T-helper 2 cell treated with Interferon-gamma antibody and Interleukin-4, amounts not matched to agents 100 ng/mL and 5 ng/mL, for 36 hours (primary cell): ENCODE measurements at regions not wholly inside any gene's neighbourhood (a gene's known extent, or its start where the extent isn't known, plus 50 kb on each side); places are given as distances from the start of the nearest gene placed in this dataset.

ENCODE experiments used
- intact Hi-C: fragments of 100-400 bp; cut with micrococcal nuclease; formaldehyde crosslinking; loops from one replicate; pipeline ENCODE4 v1.15.1; 2023

DNA sequence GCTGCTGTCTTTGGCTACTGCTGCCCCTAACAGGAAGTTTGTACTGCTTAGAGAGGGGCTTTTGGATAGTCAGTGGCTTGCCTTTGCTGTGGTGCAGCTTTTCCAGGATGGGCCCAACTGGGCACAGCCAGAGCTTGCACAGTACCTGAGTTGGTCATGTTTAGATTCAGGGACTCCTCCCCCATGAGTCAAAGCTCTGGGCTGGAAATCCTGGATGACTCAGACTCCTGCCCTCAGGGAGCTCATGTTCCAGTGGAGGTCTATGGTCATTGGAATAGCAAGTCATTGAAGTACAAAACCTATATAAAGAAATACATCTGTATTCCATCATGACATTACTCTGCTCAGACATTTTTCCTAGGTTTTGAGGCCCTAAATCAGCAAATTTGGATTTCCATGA is 66.7 kb upstream of the PJA1 start:
- intact Hi-C loops, result no loop called here

DNA sequence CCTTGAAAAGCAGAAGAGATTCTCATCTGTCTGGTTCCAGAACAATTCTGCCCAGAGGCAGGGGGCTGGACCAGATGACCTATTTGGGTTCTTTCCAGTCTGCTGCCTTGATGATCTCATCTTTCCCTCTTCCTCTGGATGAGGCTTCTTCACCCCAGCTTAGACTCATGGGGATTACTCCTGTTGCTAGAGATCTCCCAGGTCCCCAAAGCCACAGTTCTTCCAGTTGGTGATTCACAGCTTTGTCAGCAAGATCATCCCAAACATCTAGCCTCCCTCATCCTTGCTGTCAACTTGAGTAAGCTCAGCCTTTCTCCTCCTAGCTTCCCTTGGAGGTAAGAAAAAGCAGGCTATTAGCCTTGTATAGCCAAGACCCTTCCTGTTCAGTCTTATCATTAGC is 64.2 kb upstream of the PJA1 start:
- intact Hi-C loops, result no loop called here

DNA sequence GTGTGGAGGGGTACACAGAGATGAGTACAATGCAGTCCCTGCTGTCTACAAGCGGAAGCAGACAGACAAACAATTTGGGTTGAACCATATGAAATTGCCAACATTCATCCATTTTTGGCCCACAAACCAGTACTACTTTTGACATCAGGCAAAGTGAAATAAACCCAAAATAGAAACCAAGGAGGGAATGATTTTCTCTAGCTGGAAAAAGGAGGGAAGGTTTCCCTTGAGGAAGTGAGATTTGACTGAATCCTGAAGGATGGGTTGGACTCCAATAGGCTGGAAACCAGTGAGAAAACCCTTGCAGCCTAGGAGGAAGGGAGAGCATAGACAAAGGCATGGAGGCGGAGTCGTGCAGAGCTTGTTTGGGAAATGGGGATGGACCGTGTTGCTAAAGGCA is 63.5 kb upstream of the PJA1 start:
- intact Hi-C loops, result no loop called here

DNA sequence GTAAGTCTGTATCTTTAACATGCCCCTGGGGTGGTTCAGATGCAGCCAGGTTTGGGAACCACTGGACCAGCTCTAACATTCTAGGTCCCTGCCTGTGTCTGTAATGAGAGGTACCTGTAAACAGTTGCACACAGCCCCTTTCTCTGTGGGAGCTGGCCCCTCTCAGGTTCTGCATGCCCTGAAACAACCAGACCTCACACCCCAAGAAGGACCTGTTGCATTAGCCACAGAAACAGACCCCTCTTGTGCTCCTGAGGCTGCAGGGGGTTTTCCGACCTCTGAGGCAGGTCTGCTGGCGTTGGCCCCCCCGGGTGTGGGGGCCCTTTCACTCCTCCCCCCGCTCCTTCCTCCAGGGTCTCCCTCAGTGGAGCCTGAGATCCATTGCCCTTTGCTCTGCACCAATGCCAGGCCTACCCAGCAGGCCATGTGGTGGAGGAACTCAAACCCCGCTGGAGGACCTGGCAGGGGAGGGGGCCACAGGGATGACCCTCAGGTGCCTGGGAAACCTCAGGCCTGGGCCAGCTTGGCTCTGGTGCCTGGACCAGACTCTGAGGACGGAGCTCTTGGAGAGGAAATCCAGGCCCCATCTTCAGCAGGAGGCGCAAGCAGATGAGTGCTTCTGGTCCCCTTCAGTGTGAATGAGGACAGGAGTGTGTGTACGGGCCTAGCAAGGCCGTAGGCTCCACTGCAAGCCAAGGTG is 61.4 kb upstream of the PJA1 start:
- intact Hi-C loops, result no loop called here

DNA sequence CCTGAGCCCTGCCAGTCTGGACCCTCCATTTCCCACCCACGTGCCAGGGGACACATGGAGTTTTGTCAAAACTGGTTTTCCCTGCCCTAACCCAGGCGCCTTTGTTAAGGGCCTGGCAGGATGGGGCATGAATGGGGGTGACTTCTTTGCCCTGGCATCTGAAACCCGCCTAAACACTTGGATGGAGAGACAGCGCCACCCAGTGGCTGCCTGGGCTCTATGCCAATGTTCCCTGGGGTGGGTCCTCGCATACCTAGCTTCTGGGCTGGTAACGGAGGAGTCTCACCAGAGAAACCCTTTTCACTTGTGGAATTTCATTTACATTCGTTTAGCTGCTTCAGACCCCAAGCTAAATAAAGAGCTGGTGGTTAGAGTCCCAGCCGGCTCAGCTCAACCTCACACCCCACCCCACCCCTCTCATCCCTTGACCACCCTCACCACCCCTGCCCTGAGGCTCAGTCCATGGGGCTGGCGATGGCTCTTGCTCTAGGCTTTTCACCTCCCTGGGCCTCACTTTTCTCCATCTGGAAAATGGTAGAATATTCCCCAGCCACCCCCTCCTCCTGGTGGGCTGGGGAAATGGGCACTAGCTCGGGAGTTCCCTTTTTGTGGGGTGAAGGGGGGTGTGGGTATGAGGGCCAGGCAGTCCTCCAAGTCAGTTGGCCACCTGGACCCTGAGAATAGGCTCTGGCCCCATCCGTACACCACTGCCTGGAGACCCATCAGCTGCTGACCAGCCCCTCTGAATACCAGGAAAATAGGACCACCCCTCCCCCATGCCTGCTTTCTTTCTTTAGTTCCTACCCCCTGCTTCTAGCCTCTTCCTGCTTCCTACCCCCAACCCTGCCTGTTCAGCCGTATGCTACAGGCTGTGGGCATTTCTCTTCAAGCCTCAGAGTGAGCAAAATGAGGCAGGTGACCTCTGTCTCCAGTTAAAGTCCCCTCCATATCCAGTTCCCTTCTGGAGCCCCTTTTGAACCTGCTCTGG is 57.1 kb upstream of the PJA1 start:
- intact Hi-C loops, result loop anchor here (1.0 to 5.0 kb wide), 3 partner anchors 65 to 394 kb away; no protein-coding TSS in a partner anchor

DNA sequence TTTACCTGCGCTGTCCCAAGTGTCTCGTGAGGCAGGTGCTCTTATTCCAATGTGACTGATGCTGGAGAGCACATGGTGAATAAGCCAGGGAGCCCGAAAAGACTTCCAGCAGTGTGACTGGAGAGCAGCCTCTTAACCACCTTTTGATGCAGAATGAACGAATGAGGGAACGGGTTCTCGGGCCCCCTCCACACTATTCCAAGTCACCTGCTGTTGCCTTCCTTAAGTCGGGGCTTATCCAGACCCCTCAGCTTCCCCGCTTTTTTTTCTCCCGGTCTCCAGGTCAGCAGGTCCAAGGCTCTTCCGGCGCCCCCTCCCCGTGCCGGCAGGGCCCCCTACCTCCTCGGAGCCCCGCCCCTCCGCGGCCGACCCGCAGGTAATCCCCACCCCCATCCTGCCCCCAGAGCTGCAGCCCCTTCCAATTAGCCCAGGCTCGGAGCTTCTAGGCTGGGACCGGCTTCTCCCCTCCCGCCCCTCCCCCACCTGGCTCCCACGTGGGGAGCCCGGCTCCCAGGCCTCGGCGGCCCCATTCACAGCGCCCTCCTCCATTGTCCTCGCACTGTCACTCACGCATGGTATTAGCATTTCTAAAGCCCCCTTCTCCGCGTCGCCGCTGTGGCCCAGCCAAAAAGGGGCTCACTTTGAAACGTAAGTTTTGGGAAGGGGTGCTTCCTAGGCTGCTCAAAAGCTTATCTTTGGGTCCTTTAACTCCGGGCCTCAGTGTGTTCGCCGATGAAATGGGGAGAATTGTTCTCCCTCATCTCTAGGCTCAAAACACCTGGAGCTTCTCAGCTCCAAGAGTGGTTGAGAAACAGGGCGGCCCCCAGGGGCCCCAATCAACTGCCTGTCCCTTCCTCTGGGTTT is 56.2 kb upstream of the PJA1 start:
- intact Hi-C loops, result loop anchor here (1.0 to 5.0 kb wide), 3 partner anchors 64 to 393 kb away; no protein-coding TSS in a partner anchor

DNA sequence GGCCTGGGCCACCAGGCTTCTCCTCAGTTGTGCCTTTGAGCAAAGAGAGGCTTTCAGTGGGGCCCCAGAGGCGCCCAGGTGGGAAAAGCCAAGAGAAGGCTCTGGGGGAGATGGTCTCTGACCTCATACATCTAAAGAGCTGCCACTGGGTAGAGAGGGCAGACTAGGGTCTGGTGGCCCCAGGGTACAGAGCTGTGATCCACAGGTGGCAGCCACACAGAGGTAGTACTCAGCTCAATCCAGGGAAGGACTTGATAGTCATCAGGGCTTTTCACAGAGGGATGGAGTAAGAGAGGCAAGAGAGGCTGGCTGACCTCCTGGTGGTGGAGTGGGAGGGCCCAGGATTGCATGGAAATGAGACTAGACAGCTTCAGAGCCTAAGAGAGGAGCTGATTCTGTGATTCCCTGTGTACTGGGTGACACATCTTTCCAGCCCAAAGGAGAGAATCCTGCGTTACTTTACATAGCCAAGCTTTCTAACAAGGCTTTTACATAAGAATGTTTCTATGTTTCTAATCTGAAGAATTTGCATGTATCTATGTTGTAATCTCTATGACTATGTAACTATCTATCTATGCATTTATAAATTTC is 53.2 kb upstream of the PJA1 start:
- intact Hi-C loops, result no loop called here

DNA sequence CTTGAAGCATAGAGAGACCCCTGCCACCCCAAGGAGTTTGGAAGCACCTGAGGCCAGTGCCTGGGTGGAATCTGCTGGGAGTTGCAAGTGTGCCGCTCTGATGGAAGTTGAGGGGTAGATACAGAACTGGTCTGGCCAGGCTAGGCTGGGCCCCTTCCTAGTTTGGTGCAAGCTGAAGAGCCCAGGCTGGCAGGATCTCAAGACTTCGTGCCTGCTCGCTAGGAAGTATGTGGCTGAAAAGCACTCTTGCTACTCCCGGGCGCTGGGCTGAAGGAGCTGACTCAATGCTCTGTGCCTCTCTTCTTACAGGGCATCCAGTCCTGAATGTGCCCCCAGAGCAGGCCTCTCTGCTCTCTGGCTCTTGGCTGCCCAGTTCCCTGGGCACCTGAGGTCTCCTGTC is 51.7 kb upstream of the PJA1 start:
- intact Hi-C loops, result no loop called here

DNA sequence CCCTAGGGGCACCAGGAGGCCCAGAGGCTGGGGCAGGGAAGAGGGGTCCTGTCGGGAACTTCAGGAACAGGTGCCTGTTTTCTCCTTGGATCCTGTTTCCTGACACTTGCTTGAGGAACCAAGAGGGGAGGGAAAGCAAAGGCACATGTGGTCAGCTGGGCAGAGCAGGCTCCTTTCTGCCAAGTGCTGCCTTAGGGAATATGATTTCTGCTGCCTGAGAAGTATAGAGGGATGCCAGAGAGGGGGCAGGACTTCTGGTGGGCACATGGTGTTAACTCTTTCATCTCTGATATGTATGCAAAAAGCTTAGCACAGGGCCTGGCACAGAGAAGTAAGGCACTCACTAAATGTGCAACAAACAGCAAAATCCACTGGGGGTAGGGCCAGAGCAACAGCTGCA is 51.2 kb upstream of the PJA1 start:
- intact Hi-C loops, result no loop called here

DNA sequence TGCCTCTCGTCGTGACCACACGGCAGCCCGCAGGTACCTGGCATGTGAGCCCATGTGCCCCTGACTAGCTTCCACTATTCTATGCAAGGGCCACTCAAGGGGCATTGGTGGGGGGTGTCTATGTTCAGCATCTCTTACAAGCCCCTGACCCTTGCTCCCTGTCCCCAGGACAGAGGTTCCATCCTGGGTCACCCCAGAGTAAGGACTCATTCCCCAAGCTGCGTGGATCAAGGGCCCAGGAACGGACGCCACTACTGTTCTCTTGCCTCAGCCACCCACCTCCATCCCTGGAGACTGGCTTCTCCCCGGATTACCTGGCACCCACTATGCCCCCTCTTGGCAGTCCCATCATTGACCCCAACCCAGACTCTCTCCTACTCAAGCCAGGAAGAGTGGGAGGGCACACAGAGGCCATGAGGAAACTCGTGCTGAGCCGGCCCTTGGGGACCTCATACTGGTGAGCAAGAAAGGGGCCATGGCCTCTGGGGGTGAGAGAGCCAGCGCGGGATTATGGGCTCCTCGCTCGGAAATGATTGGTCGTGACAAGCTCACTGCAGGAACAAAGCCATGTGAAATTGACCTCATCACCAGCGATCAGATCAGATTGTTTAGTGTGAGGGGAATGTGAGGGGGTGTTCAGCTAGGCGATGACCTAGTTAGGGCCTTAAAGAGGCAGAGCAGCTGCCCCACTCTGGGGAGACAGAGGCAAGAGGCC is 50.1 kb upstream of the PJA1 start:
- intact Hi-C loops, result no loop called here
